MG63 (cell line): ENCODE measurements at regions not wholly inside any gene's neighbourhood (a gene's known extent, or its start where the extent isn't known, plus 50 kb on each side); places are given as distances from the start of the nearest gene placed in this dataset.

ENCODE experiments used
- DNase-seq: peaks from one replicate; pipeline ENCODE4 v3.0.0-alpha.2; 2020
- H3K27me3 ChIP-seq: fragments of 250-450 bp; sonication (Bioruptor Pico); 2 replicates; pipeline ENCODE4 v1.5.1; 2020; ENCODE audit warnings: mild to moderate bottlenecking, moderate library complexity
- H3K36me3 ChIP-seq: fragments of 250-450 bp; sonication (Bioruptor Pico); 2 replicates; pipeline ENCODE4 v1.5.1; 2020; ENCODE audit warnings: mild to moderate bottlenecking, moderate library complexity
- H3K4me3 ChIP-seq: fragments of 250-450 bp; sonication (Bioruptor Pico); 2 replicates; pipeline ENCODE4 v1.5.1; 2020; ENCODE audit warnings: mild to moderate bottlenecking, moderate library complexity
- H3K9me3 ChIP-seq: fragments of 250-450 bp; sonication (Bioruptor Pico); 2 replicates; pipeline ENCODE4 v1.5.1; 2020; ENCODE audit warnings: mild to moderate bottlenecking, moderate library complexity

DNA sequence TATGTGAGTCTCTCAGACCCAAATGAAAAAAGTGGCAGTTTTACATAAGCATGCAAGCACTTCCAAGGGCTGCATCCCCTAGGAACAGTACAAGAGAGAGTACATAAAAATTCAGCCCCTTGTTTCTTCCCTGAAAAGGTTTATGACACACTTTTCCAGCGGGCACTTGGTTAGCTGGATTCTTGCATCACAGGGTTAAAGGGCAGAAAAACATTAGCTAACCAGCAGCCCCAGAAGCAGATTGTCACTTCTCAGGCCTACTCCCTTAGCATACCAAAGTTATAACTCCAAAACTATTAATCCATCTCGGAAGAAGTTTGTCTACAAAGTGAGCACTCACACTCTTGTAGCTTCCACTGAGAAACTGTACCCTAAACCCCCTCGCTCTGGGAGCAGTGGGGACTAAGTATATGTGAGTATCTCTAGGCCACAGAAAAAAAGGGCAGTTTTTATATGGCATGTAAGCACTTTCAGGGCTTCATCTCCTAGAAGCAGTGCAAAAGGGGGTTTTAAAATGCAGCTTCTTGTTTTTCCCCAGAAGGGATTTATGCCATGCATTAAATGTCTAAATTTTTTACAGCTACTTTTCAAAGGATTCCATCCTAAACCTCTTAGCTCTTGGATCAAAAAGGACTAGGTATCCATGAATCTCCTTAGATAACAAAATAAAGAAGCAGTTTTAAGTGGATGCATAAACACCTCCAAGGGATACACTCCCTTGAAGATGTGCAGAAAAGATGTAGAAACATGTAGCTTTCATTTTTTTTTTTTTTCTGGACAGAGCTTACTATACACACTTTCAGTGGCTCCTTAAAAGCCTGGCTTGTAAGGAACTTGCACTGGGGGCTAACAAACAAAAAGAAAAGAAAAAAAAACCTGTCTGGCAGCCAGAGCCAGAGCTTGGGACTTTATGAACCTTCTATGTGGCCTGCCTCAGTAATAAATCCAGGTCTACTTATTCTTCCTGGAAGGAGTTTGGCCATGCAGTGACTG, 956.7 kb downstream of the CCSER2 start:
- no peaks in the 10 kb centered on the region for H3K36me3 ChIP-seq
- no peak for DNase-seq
- no peaks in the 10 kb centered on the region for H3K9me3 ChIP-seq
- no peak overlapping the region for H3K4me3 ChIP-seq
- no peaks in the 10 kb centered on the region for H3K27me3 ChIP-seq

DNA sequence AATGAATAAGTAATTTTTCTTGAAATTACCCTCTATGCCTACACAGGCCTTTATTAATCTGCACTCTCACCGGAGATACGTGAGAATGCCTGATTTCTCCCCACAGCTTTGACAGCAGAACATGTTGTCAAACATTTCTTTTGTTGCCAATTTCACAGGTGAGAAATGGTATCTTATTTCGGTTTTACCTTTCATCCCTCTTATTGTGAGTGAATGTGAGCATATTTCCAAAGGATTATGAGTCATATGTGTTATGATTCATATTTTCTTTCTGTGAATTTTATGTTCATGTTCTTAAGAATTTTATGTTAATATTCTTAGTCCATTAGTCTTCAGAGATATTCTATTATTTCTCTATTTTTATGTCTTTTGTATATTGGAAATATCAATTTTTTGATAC, 965.1 kb downstream of the CCSER2 start:
- no peak for DNase-seq
- Histone ChIP-seq H3K4me3 (no peak overlapping the region), H3K9me3 (no peaks in the 10 kb centered on the region), H3K27me3 (no peaks in the 10 kb centered on the region), H3K36me3 (no peaks in the 10 kb centered on the region)

DNA sequence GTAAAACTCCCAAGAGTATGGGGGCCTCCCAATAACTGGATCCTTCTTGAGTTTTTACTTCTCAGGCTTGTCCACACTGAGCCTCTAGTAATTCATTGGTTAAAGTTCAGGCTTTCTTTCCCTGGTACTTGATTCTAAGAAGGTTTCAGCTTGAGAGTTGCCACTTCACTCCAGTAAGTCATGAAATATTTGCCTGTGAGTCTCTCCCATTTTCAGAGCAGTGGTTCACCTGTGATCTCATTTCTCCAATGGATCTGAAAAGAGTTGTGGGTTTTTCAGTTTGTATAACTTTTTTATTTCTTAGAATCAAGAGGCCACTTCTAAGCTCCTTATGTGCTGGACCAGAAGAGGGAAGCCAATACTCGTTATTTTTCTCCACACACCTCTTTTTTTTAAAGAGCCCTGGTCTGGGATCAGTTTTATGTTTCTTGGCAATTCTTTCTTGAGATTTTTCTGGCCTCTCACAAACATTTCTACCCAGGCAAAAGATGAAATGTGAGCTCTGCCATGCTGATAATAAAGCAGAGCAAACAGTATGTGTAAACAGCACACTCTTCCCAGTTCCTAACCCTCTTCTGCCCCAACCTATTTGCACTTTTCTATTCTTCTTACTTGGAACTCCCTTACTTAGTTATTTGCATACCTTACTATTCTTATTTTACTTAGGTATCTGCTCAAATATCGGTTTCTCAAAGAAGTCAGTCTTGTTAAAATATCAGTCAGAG, 983.4 kb downstream of the CCSER2 start:
- H3K27me3 ChIP-seq = no peaks in the 10 kb centered on the region

DNA sequence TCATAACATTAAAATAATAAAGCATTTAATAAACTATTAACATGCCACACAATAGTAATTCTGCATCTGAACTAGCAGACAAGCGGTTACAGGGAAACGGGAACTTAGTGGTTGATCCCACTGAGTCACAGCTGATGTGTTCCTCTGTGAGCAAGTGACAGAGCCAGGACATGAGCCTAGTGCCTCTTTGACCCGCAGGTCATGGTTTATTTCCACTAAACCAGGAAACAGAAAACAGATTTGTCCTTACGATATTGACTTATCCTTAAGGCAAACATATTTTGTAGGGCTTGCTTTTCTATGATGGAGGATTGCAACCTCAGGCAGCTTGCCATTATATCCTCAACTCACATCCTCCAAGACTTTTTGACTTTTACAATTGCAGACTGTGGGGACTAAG, 987.3 kb downstream of the CCSER2 start:
- Histone ChIP-seq H3K36me3 (no peaks in the 10 kb centered on the region), H3K9me3 (no peaks in the 10 kb centered on the region), H3K4me3 (no peak overlapping the region), H3K27me3 (no peaks in the 10 kb centered on the region)
- DNase-seq = no peak

More for the DNA sequence above, 983.4 kb downstream of the CCSER2 start:
- Histone ChIP-seq H3K36me3 (no peaks in the 10 kb centered on the region), H3K9me3 (no peaks in the 10 kb centered on the region), H3K4me3 (no peak overlapping the region)
- DNase-seq = no peak

DNA sequence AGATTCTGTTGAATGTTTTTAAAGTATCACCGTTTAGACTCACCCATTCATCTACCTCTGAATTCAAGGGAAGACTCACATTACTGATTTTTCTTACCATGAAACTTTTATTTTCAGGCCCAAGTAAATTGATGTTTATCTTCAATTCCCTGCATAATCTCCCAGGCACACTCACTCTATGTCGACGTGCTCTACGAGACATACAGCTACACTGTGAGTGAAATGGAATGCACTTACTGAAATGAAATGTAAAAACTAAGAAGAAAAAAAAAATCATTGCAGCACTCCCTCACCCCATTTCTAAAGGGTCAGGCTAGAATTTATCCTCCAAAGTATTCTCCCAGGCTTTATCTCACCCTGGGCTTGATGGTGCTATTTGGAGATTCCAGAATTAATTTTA, 987.9 kb downstream of the CCSER2 start:
- no peaks in the 10 kb centered on the region for H3K9me3 ChIP-seq
- no peak overlapping the region for H3K4me3 ChIP-seq
- H3K36me3 ChIP-seq = no peaks in the 10 kb centered on the region
- H3K27me3 ChIP-seq = no peaks in the 10 kb centered on the region
- no peak for DNase-seq

DNA sequence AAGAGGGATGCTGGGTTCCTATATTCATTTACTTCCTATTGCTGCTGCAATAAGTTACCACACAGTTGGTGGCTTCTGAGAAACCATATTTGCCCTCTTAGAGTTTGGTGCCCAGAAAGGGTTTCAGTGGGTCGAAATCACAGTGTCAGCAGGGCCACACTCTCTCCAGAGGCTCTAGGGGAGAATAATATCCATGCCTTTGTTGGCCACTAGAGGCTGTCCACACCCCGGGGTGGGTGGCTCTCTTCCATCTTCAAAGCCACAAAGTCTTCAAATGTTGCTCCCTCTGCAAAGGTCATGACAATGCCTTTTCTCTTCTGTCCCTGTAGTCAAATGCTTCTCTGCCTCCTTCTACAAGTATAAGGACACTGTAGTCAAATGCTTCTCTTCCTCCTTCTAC, 989.4 kb downstream of the CCSER2 start:
- Histone ChIP-seq H3K36me3 (no peaks in the 10 kb centered on the region), H3K9me3 (no peaks in the 10 kb centered on the region), H3K27me3 (no peaks in the 10 kb centered on the region), H3K4me3 (no peak overlapping the region)
- DNase-seq = no peak

DNA sequence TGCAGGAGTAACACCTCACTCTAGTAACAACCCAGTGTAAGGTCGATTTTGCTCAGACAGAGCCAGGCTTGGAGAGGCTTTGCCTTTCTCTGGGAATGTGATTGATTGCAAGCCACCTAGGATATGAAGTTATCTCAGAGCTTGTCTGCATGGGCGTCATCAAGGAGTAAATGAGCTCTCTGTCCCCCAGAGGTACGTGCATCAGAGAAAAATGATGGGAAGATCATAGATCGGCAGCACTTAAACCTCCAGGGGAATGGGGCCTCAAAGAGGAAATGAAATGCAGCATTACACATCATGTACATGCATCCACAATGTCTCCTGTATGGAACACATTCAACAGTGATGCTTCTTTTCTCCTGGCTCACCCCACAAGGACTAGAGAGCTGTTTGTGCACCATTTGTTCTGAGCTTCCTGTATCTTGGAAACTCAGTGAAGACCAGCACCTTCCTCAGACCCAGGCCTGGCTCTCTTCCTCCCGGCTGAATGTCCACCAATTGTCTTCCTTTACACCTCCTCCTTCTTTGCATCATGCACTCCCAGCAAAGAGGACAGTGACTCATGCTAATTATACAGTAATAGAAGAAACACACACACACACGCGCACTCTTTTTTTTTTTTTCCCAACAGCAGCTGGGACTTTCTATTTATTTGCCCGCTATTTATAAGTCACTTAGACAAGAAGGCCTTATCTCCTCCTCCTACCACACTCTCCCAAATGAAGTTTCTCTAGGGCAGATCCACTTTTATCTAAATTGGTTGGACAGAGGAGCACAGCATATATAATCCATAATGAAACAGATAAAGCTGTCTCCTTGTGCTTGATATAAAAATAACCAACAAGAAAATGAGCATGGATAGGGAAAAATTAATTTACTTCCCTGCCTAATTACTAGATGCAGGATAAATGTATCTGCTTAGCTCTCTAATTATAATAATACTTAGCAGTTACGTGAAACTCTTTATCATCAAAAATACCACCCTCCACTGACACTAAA, 990.7 kb downstream of the CCSER2 start:
- peak; percentile 23 for DNase-seq

DNA sequence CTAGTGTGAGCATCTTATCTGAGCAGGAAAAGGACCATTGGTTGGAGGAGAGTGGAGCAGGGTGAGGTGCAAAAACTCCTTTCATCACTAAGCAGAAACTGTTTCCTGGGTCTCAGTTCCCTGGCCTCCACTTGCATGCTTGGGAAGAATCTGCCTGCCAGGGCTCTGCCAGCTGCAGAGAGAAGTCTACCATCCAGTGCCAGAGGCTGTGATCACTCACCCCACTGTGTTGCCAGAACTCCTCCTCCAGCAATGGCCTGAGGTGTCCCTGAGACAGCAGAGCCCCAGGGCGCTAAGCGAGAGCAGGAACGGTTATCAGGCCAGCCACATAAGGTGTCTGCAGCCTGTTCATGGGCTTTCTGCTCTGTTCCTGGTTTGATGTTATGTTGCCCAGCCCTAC, 991.4 kb downstream of the CCSER2 start:
- no peaks in the 10 kb centered on the region for H3K27me3 ChIP-seq
- H3K4me3 ChIP-seq = no peak overlapping the region
- H3K36me3 ChIP-seq = no peaks in the 10 kb centered on the region
- H3K9me3 ChIP-seq = no peaks in the 10 kb centered on the region
- peak; percentile 36 for DNase-seq

More for the DNA sequence above, 990.7 kb downstream of the CCSER2 start:
- H3K36me3 ChIP-seq = no peaks in the 10 kb centered on the region
- H3K4me3 ChIP-seq = no peak overlapping the region
- no peaks in the 10 kb centered on the region for H3K9me3 ChIP-seq
- H3K27me3 ChIP-seq = no peaks in the 10 kb centered on the region

DNA sequence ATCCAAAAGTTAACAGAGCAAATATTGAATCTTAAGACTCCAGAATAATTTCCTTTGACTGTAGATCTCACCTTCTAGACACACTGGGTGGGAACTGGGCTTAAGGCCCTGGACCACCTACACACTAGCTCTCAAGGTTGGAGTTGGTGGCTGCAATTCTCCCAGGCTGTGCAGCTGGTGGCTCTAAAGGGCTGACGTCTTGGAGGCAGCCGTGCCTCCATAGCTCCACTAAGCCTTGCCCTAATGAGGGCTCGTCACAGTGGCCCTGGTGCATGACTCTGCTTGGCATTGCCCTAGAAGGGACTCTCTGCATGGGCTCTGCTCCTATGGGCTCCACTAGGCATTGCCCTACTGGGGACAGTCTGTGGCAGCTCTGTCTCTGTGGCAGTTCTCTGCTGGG, 1005.2 kb downstream of the CCSER2 start:
- DNase-seq = no peak
- no peaks in the 10 kb centered on the region for H3K9me3 ChIP-seq
- no peaks in the 10 kb centered on the region for H3K36me3 ChIP-seq
- H3K27me3 ChIP-seq = no peaks in the 10 kb centered on the region
- no peak overlapping the region for H3K4me3 ChIP-seq

DNA sequence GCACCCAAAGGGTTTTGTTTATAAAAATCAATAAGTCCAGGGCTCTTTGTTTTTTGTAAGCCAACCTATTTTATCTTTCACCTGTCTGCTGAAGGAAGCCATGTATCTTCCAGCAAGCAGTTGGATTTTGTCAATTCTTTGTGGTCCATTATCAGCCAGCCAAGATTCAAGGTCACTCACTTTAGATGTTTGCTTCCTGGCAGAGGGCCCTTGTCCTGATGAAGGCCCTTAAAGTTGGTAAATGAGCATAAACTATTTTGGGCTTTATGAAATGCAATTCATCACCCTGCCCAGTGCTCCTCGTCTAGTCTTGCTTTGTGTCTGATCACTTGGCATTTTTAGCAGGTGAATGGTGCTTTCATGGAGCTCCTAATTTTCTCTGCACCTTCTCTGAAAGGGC, 1004.2 kb downstream of the GRID1 start:
- H3K9me3 ChIP-seq = no peaks in the 10 kb centered on the region
- DNase-seq = no peak
- H3K27me3 ChIP-seq = no peaks in the 10 kb centered on the region
- no peaks in the 10 kb centered on the region for H3K36me3 ChIP-seq
- no peak overlapping the region for H3K4me3 ChIP-seq

DNA sequence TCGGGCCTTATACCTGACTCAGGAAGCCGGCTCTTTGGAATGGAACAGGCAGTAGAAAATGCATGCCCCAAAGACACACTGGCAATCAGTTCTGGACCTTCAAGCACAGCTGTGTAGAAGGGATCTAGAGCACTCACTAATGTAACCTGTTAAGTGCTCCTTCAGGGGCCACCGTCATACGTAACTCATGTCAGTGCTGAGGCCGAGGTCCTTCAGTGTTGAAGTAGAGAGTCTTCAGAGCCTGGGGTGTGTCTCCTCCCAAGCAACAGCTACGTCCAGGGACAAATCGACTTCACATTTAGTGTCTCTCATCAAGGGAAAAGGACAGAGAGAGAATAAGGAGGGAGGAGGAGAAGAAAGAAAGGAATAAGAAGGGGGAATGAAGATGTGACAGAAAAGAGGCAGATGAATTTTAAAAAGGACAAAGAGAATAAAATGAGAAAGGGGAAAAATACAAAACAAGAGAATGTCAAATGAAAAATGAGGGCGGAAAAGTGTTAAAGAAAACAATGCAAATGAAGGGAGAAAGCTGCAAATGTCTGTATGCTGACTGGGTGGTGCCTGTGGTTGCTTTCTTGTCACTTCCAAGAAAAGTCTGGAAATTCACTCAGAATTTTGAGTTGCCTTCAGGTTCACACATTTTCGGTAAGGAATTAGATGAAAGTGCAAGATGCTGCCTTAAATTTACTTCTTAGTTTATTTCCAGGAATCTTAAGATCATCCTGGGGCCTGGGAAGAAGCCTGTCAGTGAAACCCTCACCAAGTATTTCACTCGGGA, 989.4 kb downstream of the GRID1 start:
- no peak for DNase-seq
- no peak overlapping the region for H3K4me3 ChIP-seq
- H3K9me3 ChIP-seq = no peaks in the 10 kb centered on the region
- no peaks in the 10 kb centered on the region for H3K36me3 ChIP-seq
- no peaks in the 10 kb centered on the region for H3K27me3 ChIP-seq

DNA sequence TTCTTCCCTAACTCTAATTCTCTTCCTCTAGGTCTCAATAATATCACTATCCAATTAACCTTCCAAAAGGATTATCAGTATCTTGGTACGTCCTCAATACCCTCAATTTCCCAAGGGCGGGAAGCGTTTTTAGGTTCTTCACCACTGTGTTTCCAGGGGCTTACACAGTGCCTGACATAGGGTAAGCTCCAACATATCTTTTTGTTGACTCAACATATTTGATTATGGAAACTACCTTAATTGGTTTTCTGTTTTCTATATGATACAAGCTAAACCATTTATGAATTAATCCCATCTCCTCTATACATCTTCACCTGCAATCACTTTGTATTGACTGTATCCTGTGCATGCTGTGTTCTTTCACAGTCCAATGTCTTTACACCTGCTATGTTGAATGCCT, 987.3 kb downstream of the GRID1 start:
- no peaks in the 10 kb centered on the region for H3K9me3 ChIP-seq
- H3K36me3 ChIP-seq = no peaks in the 10 kb centered on the region
- H3K4me3 ChIP-seq = no peak overlapping the region
- H3K27me3 ChIP-seq = no peaks in the 10 kb centered on the region
- no peak for DNase-seq

DNA sequence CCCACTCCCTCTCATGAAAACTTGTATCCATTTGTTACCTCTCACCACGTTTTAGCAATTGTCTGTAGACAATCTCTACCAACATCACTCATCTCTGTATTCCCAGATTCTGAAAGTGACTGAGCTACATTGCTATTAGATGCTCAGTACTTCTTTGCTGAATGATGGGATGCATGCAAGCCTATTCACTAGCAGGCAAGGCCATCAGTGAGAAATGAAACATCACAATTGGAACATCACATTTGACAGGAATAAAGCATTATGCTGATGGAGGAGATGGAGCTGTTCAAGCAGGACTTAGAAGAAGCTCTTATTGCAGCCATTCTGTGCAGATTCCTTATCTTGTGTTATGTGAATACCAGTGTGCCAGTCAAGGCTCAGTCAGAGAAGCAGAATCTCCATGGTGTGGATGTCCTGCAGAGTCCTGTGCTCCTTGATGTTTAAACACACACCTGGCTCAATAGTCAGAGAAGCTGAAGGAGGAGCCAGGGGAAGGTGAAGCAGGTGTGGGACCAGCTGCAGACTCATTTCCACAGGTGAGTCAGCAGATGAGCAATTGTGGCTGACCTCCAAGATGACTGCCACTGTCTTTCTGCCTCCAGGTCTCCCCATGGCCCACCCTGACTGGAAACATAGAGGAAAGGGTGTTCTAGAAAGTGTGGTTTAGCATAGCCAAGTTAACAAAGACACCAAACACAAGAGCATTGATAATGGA, 965.5 kb downstream of the GRID1 start:
- Histone ChIP-seq H3K4me3 (no peak overlapping the region), H3K27me3 (no peaks in the 10 kb centered on the region), H3K36me3 (no peaks in the 10 kb centered on the region), H3K9me3 (no peaks in the 10 kb centered on the region)
- DNase-seq = no peak

DNA sequence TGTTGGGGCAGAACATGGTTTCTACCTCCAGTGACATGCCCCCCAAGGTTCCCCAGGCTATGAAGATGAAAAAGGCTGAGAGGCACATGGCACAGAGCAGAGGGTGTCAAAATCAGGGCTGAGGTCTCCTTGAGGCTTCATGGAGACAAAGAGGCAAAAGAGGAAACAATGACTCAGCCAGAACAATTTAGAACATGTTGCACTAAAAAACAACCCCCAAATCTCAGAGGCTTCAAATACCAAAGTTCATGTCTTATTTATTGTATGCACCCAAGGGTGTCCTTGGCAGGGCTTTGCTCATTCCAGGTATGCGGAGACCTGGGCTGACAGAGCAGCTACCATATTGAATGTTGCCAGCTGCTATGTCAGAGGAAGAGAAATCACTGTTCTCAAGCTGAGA, 964.1 kb downstream of the GRID1 start:
- Histone ChIP-seq H3K9me3 (no peaks in the 10 kb centered on the region), H3K36me3 (no peaks in the 10 kb centered on the region), H3K27me3 (no peaks in the 10 kb centered on the region), H3K4me3 (no peak overlapping the region)
- no peak for DNase-seq

DNA sequence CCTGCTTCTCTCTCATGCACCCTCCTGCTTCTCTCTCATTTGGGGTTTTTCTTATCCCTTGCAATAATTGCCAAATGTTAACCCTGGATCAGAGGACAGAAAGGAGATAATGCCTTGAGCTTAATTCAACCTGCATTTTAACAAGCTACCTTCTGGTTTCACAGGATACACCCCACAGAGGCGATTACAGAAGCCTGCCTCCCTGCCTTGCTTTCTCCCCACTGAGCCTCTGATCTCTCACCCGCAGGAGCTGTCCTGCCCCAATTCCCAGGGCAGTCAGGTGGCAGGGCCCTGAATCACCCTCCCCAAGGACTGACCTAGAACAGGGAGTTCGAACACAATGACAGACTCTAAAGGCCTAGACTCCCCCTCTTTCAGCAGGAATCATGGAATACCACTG, 959.5 kb downstream of the GRID1 start:
- no peaks in the 10 kb centered on the region for H3K36me3 ChIP-seq
- H3K9me3 ChIP-seq = no peaks in the 10 kb centered on the region
- H3K27me3 ChIP-seq = no peaks in the 10 kb centered on the region
- H3K4me3 ChIP-seq = no peak overlapping the region
- no peak for DNase-seq
